ENCODE measurements at regions not wholly inside any gene's neighbourhood (a gene's known extent, or its start where the extent isn't known, plus 50 kb on each side); places are given as distances from the start of the nearest gene placed in this dataset.

- Histone ChIP-seq H3K27me3 (ENCODE audit: low read depth, low read length) (no peaks in the 10 kb centered on the region), H3K36me3 (ENCODE audit: control insufficient read depth in 1 of 2, insufficient read depth in 2 of 2, low read length in 2 of 2) (no peaks in the 10 kb centered on the region), H3K4me1 (ENCODE audit: control insufficient read depth in 1 of 2, insufficient read depth in 2 of 2, low read length in 2 of 2) (no peaks in the 10 kb centered on the region), H3K9me3 (ENCODE audit: control insufficient read depth in 1 of 2, low read length in 2 of 2) (no peaks in the 10 kb centered on the region), H3K27ac (ENCODE audit: low read length) (no peak overlapping the region), H3K4me3 (ENCODE audit: low read depth in 1 of 2, low read length in 2 of 2) (no peak overlapping the region)
Measured at GRCh38 chr15:98529205-98530145, 118.9 kb upstream of the IGF1R start.

- no peaks in the 10 kb centered on the region for H3K27me3 ChIP-seq (ENCODE audit: low read depth, low read length)
- no peaks in the 10 kb centered on the region for H3K36me3 ChIP-seq (ENCODE audit: control insufficient read depth in 1 of 2, insufficient read depth in 2 of 2, low read length in 2 of 2)
- no peaks in the 10 kb centered on the region for H3K9me3 ChIP-seq (ENCODE audit: control insufficient read depth in 1 of 2, low read length in 2 of 2)
- no peaks in the 10 kb centered on the region for H3K4me1 ChIP-seq (ENCODE audit: control insufficient read depth in 1 of 2, insufficient read depth in 2 of 2, low read length in 2 of 2)
- no peak overlapping the region for H3K4me3 ChIP-seq (ENCODE audit: low read depth in 1 of 2, low read length in 2 of 2)
- no peak overlapping the region for H3K27ac ChIP-seq (ENCODE audit: low read length)
Measured at GRCh38 chr15:98530570-98530969, 117.8 kb upstream of the IGF1R start.

GRCh38 chr15:98532063-98532462 is 116.3 kb upstream of the IGF1R start:
- no peak overlapping the region for H3K27ac ChIP-seq (ENCODE audit: low read length)
- H3K27me3 ChIP-seq (ENCODE audit: low read depth, low read length) = no peaks in the 10 kb centered on the region
- H3K36me3 ChIP-seq (ENCODE audit: control insufficient read depth in 1 of 2, insufficient read depth in 2 of 2, low read length in 2 of 2) = no peaks in the 10 kb centered on the region
- H3K4me1 ChIP-seq (ENCODE audit: control insufficient read depth in 1 of 2, insufficient read depth in 2 of 2, low read length in 2 of 2) = no peaks in the 10 kb centered on the region
- no peak overlapping the region for H3K4me3 ChIP-seq (ENCODE audit: low read depth in 1 of 2, low read length in 2 of 2)
- no peaks in the 10 kb centered on the region for H3K9me3 ChIP-seq (ENCODE audit: control insufficient read depth in 1 of 2, low read length in 2 of 2)

GRCh38 chr15:98536976-98537375 is 111.4 kb upstream of the IGF1R start:
- Histone ChIP-seq H3K9me3 (ENCODE audit: control insufficient read depth in 1 of 2, low read length in 2 of 2) (no peaks in the 10 kb centered on the region), H3K36me3 (ENCODE audit: control insufficient read depth in 1 of 2, insufficient read depth in 2 of 2, low read length in 2 of 2) (no peaks in the 10 kb centered on the region)

GRCh38 chr15:98537516-98538060 is 110.8 kb upstream of the IGF1R start:
- no peak overlapping the region for H3K4me3 ChIP-seq (ENCODE audit: low read depth in 1 of 2, low read length in 2 of 2)
- H3K36me3 ChIP-seq (ENCODE audit: control insufficient read depth in 1 of 2, insufficient read depth in 2 of 2, low read length in 2 of 2) = no peaks in the 10 kb centered on the region
- H3K27me3 ChIP-seq (ENCODE audit: low read depth, low read length) = no peaks in the 10 kb centered on the region
- no peaks in the 10 kb centered on the region for H3K4me1 ChIP-seq (ENCODE audit: control insufficient read depth in 1 of 2, insufficient read depth in 2 of 2, low read length in 2 of 2)
- no peak overlapping the region for H3K27ac ChIP-seq (ENCODE audit: low read length)
- no peaks in the 10 kb centered on the region for H3K9me3 ChIP-seq (ENCODE audit: control insufficient read depth in 1 of 2, low read length in 2 of 2)

More at GRCh38 chr15:98536976-98537375, 111.4 kb upstream of the IGF1R start:
- H3K27me3 ChIP-seq (ENCODE audit: low read depth, low read length) = no peaks in the 10 kb centered on the region
- no peak overlapping the region for H3K4me3 ChIP-seq (ENCODE audit: low read depth in 1 of 2, low read length in 2 of 2)
- no peak overlapping the region for H3K27ac ChIP-seq (ENCODE audit: low read length)
- H3K4me1 ChIP-seq (ENCODE audit: control insufficient read depth in 1 of 2, insufficient read depth in 2 of 2, low read length in 2 of 2) = no peaks in the 10 kb centered on the region

GRCh38 chr15:98541519-98541918 is 106.8 kb upstream of the IGF1R start:
- no peak overlapping the region for H3K27ac ChIP-seq (ENCODE audit: low read length)
- H3K27me3 ChIP-seq (ENCODE audit: low read depth, low read length) = no peaks in the 10 kb centered on the region
- H3K36me3 ChIP-seq (ENCODE audit: control insufficient read depth in 1 of 2, insufficient read depth in 2 of 2, low read length in 2 of 2) = no peaks in the 10 kb centered on the region
- no peak overlapping the region for H3K4me3 ChIP-seq (ENCODE audit: low read depth in 1 of 2, low read length in 2 of 2)
- H3K4me1 ChIP-seq (ENCODE audit: control insufficient read depth in 1 of 2, insufficient read depth in 2 of 2, low read length in 2 of 2) = no peaks in the 10 kb centered on the region
- H3K9me3 ChIP-seq (ENCODE audit: control insufficient read depth in 1 of 2, low read length in 2 of 2) = no peaks in the 10 kb centered on the region

GRCh38 chr15:98543237-98543636 is 105.1 kb upstream of the IGF1R start:
- Histone ChIP-seq H3K4me3 (ENCODE audit: low read depth in 1 of 2, low read length in 2 of 2) (no peak overlapping the region), H3K27ac (ENCODE audit: low read length) (no peak overlapping the region), H3K9me3 (ENCODE audit: control insufficient read depth in 1 of 2, low read length in 2 of 2) (no peaks in the 10 kb centered on the region), H3K36me3 (ENCODE audit: control insufficient read depth in 1 of 2, insufficient read depth in 2 of 2, low read length in 2 of 2) (no peaks in the 10 kb centered on the region), H3K27me3 (ENCODE audit: low read depth, low read length) (no peaks in the 10 kb centered on the region), H3K4me1 (ENCODE audit: control insufficient read depth in 1 of 2, insufficient read depth in 2 of 2, low read length in 2 of 2) (peaks cover 0 to 6% of the 10 kb centered on the region in 2 donors)

GRCh38 chr15:98546329-98546728 is 102.0 kb upstream of the IGF1R start:
- peaks cover 0 to 12% of the 10 kb centered on the region in 2 donors for H3K4me1 ChIP-seq (ENCODE audit: control insufficient read depth in 1 of 2, insufficient read depth in 2 of 2, low read length in 2 of 2)
- H3K9me3 ChIP-seq (ENCODE audit: control insufficient read depth in 1 of 2, low read length in 2 of 2) = no peaks in the 10 kb centered on the region
- no peak overlapping the region for H3K4me3 ChIP-seq (ENCODE audit: low read depth in 1 of 2, low read length in 2 of 2)
- no peaks in the 10 kb centered on the region for H3K27me3 ChIP-seq (ENCODE audit: low read depth, low read length)
- H3K27ac ChIP-seq (ENCODE audit: low read length) = no peak overlapping the region
- no peaks in the 10 kb centered on the region for H3K36me3 ChIP-seq (ENCODE audit: control insufficient read depth in 1 of 2, insufficient read depth in 2 of 2, low read length in 2 of 2)

GRCh38 chr15:98547275-98547674 is 101.1 kb upstream of the IGF1R start:
- Histone ChIP-seq H3K27ac (ENCODE audit: low read length) (no peak overlapping the region), H3K4me1 (ENCODE audit: control insufficient read depth in 1 of 2, insufficient read depth in 2 of 2, low read length in 2 of 2) (peaks cover 0 to 12% of the 10 kb centered on the region in 2 donors), H3K4me3 (ENCODE audit: low read depth in 1 of 2, low read length in 2 of 2) (peak overlapping the region in 1 of 2 donors; percentile 70)

GRCh38 chr15:98547741-98548138 is 100.6 kb upstream of the IGF1R start:
- Histone ChIP-seq H3K4me3 (ENCODE audit: low read depth in 1 of 2, low read length in 2 of 2) (peak overlapping the region; percentile 68 to 70), H3K27ac (ENCODE audit: low read length) (peak overlapping the region; percentile 45), H3K36me3 (ENCODE audit: control insufficient read depth in 1 of 2, insufficient read depth in 2 of 2, low read length in 2 of 2) (no peaks in the 10 kb centered on the region), H3K4me1 (ENCODE audit: control insufficient read depth in 1 of 2, insufficient read depth in 2 of 2, low read length in 2 of 2) (peaks cover 0 to 12% of the 10 kb centered on the region in 2 donors), H3K9me3 (ENCODE audit: control insufficient read depth in 1 of 2, low read length in 2 of 2) (no peaks in the 10 kb centered on the region), H3K27me3 (ENCODE audit: low read depth, low read length) (no peaks in the 10 kb centered on the region)

More at GRCh38 chr15:98547275-98547674, 101.1 kb upstream of the IGF1R start:
- Histone ChIP-seq H3K36me3 (ENCODE audit: control insufficient read depth in 1 of 2, insufficient read depth in 2 of 2, low read length in 2 of 2) (no peaks in the 10 kb centered on the region), H3K9me3 (ENCODE audit: control insufficient read depth in 1 of 2, low read length in 2 of 2) (no peaks in the 10 kb centered on the region), H3K27me3 (ENCODE audit: low read depth, low read length) (no peaks in the 10 kb centered on the region)

GRCh38 chr15:98548139-98548971 is 100.0 kb upstream of the IGF1R start:
- Histone ChIP-seq H3K27me3 (ENCODE audit: low read depth, low read length) (no peaks in the 10 kb centered on the region), H3K36me3 (ENCODE audit: control insufficient read depth in 1 of 2, insufficient read depth in 2 of 2, low read length in 2 of 2) (no peaks in the 10 kb centered on the region), H3K4me3 (ENCODE audit: low read depth in 1 of 2, low read length in 2 of 2) (peak overlapping the region; percentile 68 to 70), H3K4me1 (ENCODE audit: control insufficient read depth in 1 of 2, insufficient read depth in 2 of 2, low read length in 2 of 2) (peaks cover 0 to 12% of the 10 kb centered on the region in 2 donors), H3K27ac (ENCODE audit: low read length) (peak overlapping the region; percentile 45), H3K9me3 (ENCODE audit: control insufficient read depth in 1 of 2, low read length in 2 of 2) (no peaks in the 10 kb centered on the region)
